VCaP (cell line): ENCODE measurements at regions not wholly inside any gene's neighbourhood (a gene's known extent, or its start where the extent isn't known, plus 50 kb on each side); places are given as distances from the start of the nearest gene placed in this dataset.

Experiments used
- H3K27ac ChIP-seq: fragments of 450-650 bp; 2 replicates; pipeline ENCODE4 v1.5.1; 2017
- TF ChIP-seq, protein P1 (sequence below): fragments of 450-650 bp; conservative IDR thresholded peaks from 2 replicates; pipeline ENCODE4 v1.5.1; 2017; ENCODE audit warnings: mild to moderate bottlenecking, moderate library complexity

DNA sequence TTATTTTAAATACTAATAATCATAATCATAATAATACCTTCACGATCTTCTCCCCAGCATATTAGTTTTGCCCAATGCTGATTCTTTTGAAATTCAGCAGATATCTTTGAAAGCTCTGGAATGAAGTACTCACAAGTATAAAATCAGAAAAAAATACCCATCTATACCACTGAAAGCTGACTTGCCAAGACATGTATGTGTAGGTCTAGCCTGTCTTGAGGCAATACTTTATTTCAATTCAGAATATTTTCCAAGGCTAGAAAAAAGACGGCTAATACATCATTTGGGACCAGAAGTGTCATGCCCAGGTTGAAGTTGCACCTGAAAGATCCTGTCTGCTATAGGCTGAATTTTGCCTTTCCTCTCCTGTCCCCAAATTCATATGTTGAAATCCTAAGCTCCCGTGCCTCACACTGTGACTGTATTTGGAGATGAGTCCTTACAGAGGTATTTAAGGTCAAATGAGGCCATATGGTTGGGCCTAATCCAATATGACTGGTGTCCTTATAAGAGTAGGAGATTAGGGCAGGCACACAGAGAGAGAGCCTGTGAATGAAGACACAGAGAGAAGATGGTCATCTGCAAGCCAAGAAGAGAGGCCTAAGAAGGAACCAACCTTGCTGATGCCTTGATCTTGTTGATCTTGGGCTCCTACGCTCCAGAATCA, 255.9 kb upstream of the CMC1 start:
- H3K27ac ChIP-seq = no peak overlapping the region
- TF ChIP-seq, protein P1, sequence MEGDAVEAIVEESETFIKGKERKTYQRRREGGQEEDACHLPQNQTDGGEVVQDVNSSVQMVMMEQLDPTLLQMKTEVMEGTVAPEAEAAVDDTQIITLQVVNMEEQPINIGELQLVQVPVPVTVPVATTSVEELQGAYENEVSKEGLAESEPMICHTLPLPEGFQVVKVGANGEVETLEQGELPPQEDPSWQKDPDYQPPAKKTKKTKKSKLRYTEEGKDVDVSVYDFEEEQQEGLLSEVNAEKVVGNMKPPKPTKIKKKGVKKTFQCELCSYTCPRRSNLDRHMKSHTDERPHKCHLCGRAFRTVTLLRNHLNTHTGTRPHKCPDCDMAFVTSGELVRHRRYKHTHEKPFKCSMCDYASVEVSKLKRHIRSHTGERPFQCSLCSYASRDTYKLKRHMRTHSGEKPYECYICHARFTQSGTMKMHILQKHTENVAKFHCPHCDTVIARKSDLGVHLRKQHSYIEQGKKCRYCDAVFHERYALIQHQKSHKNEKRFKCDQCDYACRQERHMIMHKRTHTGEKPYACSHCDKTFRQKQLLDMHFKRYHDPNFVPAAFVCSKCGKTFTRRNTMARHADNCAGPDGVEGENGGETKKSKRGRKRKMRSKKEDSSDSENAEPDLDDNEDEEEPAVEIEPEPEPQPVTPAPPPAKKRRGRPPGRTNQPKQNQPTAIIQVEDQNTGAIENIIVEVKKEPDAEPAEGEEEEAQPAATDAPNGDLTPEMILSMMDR = no peak

DNA sequence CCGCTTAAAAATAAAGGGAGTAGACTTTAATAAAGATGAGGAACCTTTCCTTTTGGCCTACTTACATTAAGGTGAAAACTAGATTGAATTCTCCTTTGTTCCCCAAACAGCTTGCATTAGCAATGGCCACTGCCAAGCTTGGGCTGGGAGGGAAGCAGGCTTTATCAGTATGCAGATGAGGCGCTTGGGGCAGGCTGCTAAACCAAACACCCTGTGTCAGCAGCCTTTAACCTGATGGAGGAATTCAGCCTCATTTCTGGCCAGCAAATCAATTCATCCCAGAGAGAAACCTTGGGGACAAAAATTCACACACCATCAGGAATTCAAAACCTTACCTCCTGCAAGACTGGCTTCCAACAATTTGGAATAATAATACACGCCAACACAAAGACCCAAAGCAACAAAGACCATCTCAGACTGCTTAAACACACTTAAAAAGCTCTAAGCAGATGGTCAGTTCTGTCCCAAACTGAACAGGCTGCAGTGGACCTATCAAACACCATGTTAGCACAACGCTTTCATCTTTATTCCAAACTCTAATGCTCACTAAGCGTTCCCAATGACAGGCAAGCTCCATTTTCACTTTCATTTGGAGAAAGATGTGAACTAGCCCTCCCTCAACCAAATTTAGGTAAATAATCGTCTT, 255.1 kb upstream of the CMC1 start:
- H3K27ac ChIP-seq = no peak overlapping the region
- TF ChIP-seq, protein P1 = no peak

DNA sequence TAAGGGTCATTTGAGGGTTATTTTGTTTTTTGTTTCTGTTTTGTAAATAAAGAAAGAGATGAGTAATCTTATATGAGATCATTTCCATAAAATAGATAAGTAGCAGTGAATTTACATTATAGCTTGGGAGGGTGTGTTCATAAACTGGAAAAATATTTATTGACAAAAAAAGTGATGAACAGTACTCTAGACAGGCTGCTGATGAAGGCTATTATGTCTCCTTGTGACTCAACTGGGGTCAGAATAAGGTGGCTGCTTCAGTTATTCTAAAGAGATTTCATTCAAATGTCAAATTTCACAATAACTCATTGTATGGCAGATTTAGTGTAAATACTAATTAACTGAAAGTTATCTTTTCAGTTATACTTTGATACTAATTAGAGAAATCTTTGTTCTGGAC, 251.1 kb upstream of the CMC1 start:
- TF ChIP-seq, protein P1 = no peak
- H3K27ac ChIP-seq = no peak overlapping the region

DNA sequence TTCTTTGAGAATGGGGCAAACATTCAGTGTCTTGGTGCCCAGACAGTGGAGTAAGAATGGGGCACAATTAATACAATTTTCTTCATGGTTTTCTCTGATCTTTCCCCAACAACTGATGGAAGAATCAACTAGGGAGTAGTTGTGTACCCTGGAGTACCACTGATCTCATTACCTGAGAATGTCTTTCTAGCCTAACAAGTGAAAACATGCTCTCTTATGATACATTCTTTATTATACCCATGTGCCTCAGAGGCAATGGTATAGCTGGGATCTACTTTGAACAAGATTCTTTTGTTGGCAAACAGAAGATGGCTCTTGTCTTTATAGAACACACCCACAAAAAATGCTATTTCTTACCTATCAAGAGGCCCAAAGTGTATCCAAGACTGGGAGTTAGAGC, 250.6 kb upstream of the CMC1 start:
- H3K27ac ChIP-seq = no peak overlapping the region
- TF ChIP-seq, protein P1 = no peak

DNA sequence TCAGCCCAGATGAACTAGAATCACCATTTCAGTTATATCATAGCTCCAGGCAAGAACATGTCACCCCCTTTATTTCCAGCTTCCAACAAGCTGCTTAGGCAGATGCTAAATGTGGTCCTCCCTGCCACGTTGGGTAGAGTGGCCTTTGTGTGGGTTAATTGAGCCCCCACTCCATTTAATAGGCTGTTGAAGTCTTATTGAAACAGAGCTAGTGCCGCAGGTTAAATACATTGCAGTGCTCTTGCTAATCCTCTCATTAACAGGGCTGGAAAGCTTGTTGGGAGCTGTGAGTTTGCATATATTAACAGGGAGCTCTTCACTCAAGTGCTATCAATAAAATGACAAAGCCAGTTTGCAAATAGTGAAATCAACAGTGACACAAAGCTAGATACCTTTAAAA, 248.4 kb upstream of the CMC1 start:
- no peak overlapping the region for H3K27ac ChIP-seq
- TF ChIP-seq, protein P1 = no peak

DNA sequence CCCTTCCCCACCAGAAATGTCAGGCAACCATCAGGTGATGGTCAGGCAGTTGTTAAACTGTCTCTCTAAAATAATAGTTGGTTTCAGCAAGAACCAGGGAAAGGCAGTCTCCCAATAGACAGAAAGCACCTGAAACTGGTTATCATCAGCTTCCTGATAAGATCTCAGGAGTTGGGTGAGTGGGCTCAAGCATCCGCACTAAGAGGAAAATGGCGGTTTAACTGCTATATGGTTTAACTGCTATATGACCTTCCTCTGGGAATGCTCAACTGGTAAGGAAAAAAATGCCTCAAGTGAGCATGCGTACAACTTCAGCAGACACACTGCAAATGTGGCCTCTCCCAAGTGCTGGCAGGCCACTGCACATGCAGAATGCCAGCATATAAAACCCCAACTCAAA, 240.8 kb upstream of the CMC1 start:
- H3K27ac ChIP-seq = no peak overlapping the region
- TF ChIP-seq, protein P1 = no peak

DNA sequence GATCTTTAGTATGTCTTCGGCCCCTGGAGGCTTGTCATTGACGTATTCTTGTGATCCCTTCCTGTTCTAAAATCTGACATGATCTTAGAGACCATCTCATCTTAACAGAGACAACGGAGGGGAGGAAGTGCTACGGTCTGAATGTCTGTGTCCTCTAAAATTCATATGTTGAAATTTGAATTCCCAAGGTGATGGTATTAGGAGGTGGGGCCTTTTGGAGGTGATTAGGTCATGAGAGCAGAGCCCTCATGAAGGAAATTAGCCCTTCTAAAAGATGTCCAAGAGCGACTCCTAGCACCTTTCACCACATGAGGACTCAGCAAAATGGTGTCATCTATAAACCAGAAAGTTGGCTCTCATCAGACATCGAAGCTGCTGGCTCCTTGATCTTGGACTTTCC, 233.2 kb upstream of the CMC1 start:
- H3K27ac ChIP-seq = no peak overlapping the region
- TF ChIP-seq, protein P1 = no peak
